22Rv1 (cell line): ENCODE measurements at regions not wholly inside any gene's neighbourhood (a gene's known extent, or its start where the extent isn't known, plus 50 kb on each side); places are given as distances from the start of the nearest gene placed in this dataset.

ENCODE experiments used
- CTCF ChIP-seq: fragments of 450-650 bp; IDR thresholded peaks from 2 replicates; pipeline ENCODE4 v1.5.1; 2017; ENCODE audit warnings: mild to moderate bottlenecking
- ZFX ChIP-seq: fragments of 450-650 bp; IDR thresholded peaks from 2 replicates; pipeline ENCODE4 v1.6.1; 2017; ENCODE audit warnings: antibody characterized with exemption, borderline replicate concordance

GRCh38 chr6:208364-208763 lies 83.9 kb upstream of the DUSP22 start:
- TF ChIP-seq CTCF: no peak
- TF ChIP-seq ZFX: no peak
